Thyroid gland (tissue), 4 donors: ENCODE measurements at regions not wholly inside any gene's neighbourhood (a gene's known extent, or its start where the extent isn't known, plus 50 kb on each side); places are given as distances from the start of the nearest gene placed in this dataset.

Source experiments
- POLR2A ChIP-seq, 2 donors: fragments of 450-650 bp; IDR thresholded peaks; one replicate each; pipeline ENCODE4 v1.6.1; 2017; ENCODE audit warnings: antibody characterized with exemption in 2 of 2, mild to moderate bottlenecking in 2 of 2, moderate library complexity in 1 of 2
- TF ChIP-seq, protein P1 (sequence below), 6 experiments: fragments of 200-600 bp in 3 of 6; fragments of 450-650 bp in 3 of 6; sonication (generic) in 3 of 6; IDR thresholded peaks; one replicate each; pipeline ENCODE4 v1.5.1; 2016 to 2019; ENCODE audit warnings: antibody characterized with exemption in 6 of 6, mild to moderate bottlenecking in 2 of 6, inconsistent platforms in 1 of 6, moderate library complexity in 1 of 6

DNA sequence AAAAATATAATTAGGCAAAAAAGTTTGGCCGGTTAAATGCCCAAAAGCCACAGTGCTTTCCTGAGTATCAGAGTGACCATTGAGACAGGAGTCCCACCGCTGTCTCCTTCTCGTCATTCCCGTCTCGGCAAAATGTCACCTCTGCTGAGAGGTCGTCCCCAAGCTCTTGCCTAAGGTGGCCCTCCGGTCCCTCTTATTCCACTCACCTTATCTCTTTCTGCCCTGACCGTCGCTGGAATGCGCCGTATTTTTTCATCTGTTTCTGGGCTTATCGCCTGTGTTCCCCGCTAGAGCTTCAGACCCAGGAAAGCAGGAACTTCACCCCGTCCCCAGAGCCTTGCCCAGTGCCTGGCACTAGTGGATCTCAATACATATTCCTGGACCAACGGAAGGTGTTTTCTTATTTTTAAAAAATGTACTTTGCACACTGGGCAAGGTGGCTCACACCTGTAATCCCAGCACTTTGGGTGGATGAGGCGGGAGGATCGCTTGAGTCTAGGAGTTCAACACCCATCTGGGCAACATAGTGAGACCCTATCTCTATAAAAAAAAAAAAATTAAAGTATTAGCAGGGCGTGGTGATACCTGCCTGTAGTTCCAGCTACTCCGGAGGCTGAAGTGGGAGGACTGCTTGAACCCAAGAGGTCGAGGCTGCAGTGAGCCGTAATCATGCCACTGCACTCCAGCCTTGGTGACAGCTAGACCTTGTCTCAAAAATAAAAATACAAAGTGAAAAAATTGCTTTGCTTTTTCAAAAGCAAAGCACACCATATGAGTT, 122.8 kb upstream of the PTPN1 start:
- TF ChIP-seq, protein P1, sequence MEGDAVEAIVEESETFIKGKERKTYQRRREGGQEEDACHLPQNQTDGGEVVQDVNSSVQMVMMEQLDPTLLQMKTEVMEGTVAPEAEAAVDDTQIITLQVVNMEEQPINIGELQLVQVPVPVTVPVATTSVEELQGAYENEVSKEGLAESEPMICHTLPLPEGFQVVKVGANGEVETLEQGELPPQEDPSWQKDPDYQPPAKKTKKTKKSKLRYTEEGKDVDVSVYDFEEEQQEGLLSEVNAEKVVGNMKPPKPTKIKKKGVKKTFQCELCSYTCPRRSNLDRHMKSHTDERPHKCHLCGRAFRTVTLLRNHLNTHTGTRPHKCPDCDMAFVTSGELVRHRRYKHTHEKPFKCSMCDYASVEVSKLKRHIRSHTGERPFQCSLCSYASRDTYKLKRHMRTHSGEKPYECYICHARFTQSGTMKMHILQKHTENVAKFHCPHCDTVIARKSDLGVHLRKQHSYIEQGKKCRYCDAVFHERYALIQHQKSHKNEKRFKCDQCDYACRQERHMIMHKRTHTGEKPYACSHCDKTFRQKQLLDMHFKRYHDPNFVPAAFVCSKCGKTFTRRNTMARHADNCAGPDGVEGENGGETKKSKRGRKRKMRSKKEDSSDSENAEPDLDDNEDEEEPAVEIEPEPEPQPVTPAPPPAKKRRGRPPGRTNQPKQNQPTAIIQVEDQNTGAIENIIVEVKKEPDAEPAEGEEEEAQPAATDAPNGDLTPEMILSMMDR (IDR thresholded peaks at IDR 0.05), result no peak
- no peak for TF ChIP-seq POLR2A (IDR thresholded peaks at IDR 0.05)
